Stomach (tissue), 8 donors: ENCODE measurements at regions not wholly inside any gene's neighbourhood (a gene's known extent, or its start where the extent isn't known, plus 50 kb on each side); places are given as distances from the start of the nearest gene placed in this dataset.

ENCODE experiments used
- DNase-seq, 2 donors: peaks; one replicate each; pipeline versions ENCODE4 v3.0.0 to v3.0.0-alpha.2; 2013 to 2019
- H3K27ac ChIP-seq, 5 donors: fragments of 200-600 bp in 4 of 5; sonication (generic) in 4 of 5; one replicate each; pipeline ENCODE4 v1.5.1; 2013 to 2019; ENCODE audit warnings: mild to moderate bottlenecking in 1 of 5, moderate library complexity in 1 of 5
- H3K27me3 ChIP-seq, 3 donors: fragments of 200-600 bp; sonication (generic); one replicate each; pipeline ENCODE4 v1.5.1; 2017 to 2019; ENCODE audit warnings: mixed run types in 1 of 3
- H3K36me3 ChIP-seq, 4 donors: fragments of 200-600 bp; sonication (generic); 1 replicate in 3 of 4; 2 replicates in 1 of 4; pipeline ENCODE4 v1.5.1; 2016 to 2019
- H3K4me1 ChIP-seq, 4 donors: fragments of 200-600 bp; sonication (generic); one replicate each; pipeline ENCODE4 v1.5.1; 2016 to 2019
- H3K4me3 ChIP-seq, 4 donors: fragments of 200-600 bp; sonication (generic) in 3 of 4; one replicate each; pipeline ENCODE4 v1.5.1; 2016 to 2019; ENCODE audit warnings: mild to moderate bottlenecking in 1 of 4
- H3K9me3 ChIP-seq, 4 donors: fragments of 200-600 bp; sonication (generic); one replicate each; pipeline ENCODE4 v1.5.1; 2016 to 2019
- CTCF ChIP-seq, 7 experiments: fragments of 450-650 bp in 4 of 7; fragments of 200-600 bp in 3 of 7; sonication (generic) in 3 of 7; IDR thresholded peaks; one replicate each; pipeline ENCODE4 v1.5.1; 2016 to 2019; ENCODE audit warnings: antibody characterized with exemption in 7 of 7, control low read depth in 2 of 7, mild to moderate bottlenecking in 1 of 7
- EP300 ChIP-seq: sonication (generic); formaldehyde crosslinking; IDR thresholded peaks from one replicate; pipeline ENCODE4 v1.6.1; 2017; ENCODE audit warnings: antibody characterized with exemption
- POLR2A ChIP-seq, 4 donors: fragments of 450-650 bp; IDR thresholded peaks; one replicate each; pipeline ENCODE4 v1.6.1; 2016; ENCODE audit warnings: antibody characterized with exemption in 4 of 4, control low read depth in 2 of 4, mild to moderate bottlenecking in 1 of 4, moderate library complexity in 1 of 4
- POLR2AphosphoS5 ChIP-seq, 3 donors: sonication (generic); formaldehyde crosslinking; IDR thresholded peaks; one replicate each; pipeline ENCODE4 v1.6.1; 2016; ENCODE audit warnings: antibody characterized with exemption in 3 of 3
- WGBS, 5 donors: extraction: QIAGEN DNeasy Blood & Tissue Kit in 3 of 5; methylation state at CpG; one replicate each; pipeline versions ENCODE4 v1.1.5 to v1.1.7; 2013 to 2018; 5-methylcytosine and 5-hydroxymethylcytosine counted together
- intact Hi-C: fragments of 100-400 bp; cut with DNase I; formaldehyde crosslinking; loops from one replicate; pipeline ENCODE4 v1.15.1; 2023; ENCODE audit warnings: low total_unique reads
- donor health status: healthy with polysubstance abuse.
- donor health status: Bipolar disorder and iron deficiency.
- donor health status: healthy.

- intact Hi-C loops, result no loop called here
- DNase-seq, result no peak
- no peaks in the 10 kb centered on the region for H3K9me3 ChIP-seq
- H3K27me3 ChIP-seq, result no peaks in the 10 kb centered on the region
- H3K4me3 ChIP-seq, result no peak overlapping the region
- 23 to 49% (median 43%) methylated on average over 2 of the region's 2 CpGs for WGBS, 5 donors
- peaks cover 9 to 13% (median 10%) of the 10 kb centered on the region in 4 donors for H3K4me1 ChIP-seq
- TF ChIP-seq EP300, result no peak
- no peak for TF ChIP-seq POLR2A (IDR thresholded peaks at IDR 0.05)
- TF ChIP-seq CTCF (IDR thresholded peaks at IDR 0.05), result no peak
- TF ChIP-seq POLR2AphosphoS5 (IDR thresholded peaks at IDR 0.05), result no peak
- no peaks in the 10 kb centered on the region for H3K36me3 ChIP-seq
- no peak overlapping the region for H3K27ac ChIP-seq
These were observed 68.9 kb upstream of the PPARGC1A start for GRCh38 chr4:23958749-23959148.

GRCh38 chr4:23957465-23957864 is 67.6 kb upstream of the PPARGC1A start:
- DNase-seq, result no peak
- WGBS, 5 donors, result 81 to 89% (median 85%) methylated on average over 1 of the region's 1 CpG

DNA sequence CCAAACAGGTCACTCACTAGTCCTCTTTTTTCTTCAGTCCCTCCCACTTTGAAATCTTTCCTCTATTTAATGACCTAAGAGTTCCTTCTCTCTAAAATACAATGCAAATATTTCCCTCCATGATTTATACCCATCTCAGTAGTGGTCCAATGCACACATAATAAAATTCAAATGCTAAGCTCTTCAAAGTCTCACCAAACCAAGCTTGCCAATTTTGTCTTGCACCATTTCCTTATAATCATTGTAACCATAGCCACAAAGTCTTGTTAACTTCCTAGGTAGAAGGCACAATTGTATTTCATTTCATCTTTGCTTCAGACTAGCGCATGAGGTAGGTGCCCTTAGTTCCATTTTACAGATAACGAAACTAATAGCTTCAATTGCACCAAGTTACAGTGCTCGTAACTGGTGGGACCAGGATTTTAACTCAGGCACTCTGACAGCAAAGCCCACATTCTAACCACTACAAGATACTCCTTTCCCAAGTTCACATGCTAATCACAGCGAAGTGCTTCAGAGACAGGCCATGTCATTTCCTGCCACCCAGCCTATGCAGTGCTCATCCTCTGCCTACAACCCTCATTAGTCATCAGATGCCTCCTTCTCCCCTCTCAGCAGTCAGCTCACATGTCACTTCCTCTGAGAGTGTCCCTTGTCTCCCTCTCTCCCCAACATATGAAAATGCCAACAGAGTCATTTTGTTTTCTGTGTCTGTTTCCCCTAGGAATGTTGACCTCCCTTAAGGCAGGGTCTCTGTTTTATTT is 66.9 kb upstream of the PPARGC1A start:
- no peak for TF ChIP-seq CTCF (IDR thresholded peaks at IDR 0.05)
- TF ChIP-seq POLR2AphosphoS5 (IDR thresholded peaks at IDR 0.05), result no peak
- no peak for TF ChIP-seq EP300
- TF ChIP-seq POLR2A (IDR thresholded peaks at IDR 0.05), result no peak

More at GRCh38 chr4:23957465-23957864, 67.6 kb upstream of the PPARGC1A start:
- intact Hi-C loops, result no loop called here
- Histone ChIP-seq H3K27me3 (no peaks in the 10 kb centered on the region), H3K36me3 (no peaks in the 10 kb centered on the region), H3K4me3 (no peak overlapping the region), H3K9me3 (no peaks in the 10 kb centered on the region), H3K27ac (no peak overlapping the region), H3K4me1 (peaks cover 9 to 13% (median 10%) of the 10 kb centered on the region in 4 donors)
- TF ChIP-seq EP300 (no peak), POLR2A (IDR thresholded peaks at IDR 0.05) (no peak), POLR2AphosphoS5 (IDR thresholded peaks at IDR 0.05) (no peak), CTCF (IDR thresholded peaks at IDR 0.05) (no peak)

GRCh38 chr4:23952258-23952657 is 62.4 kb upstream of the PPARGC1A start:
- no peak overlapping the region for H3K4me3 ChIP-seq
- no peaks in the 10 kb centered on the region for H3K4me1 ChIP-seq
- no peaks in the 10 kb centered on the region for H3K9me3 ChIP-seq
- intact Hi-C loops, result no loop called here
- no peaks in the 10 kb centered on the region for H3K27me3 ChIP-seq
- WGBS, 5 donors, result 81 to 87% (median 82%) methylated on average over 2 of the region's 2 CpGs
- H3K36me3 ChIP-seq, result no peaks in the 10 kb centered on the region
- no peak for TF ChIP-seq CTCF (IDR thresholded peaks at IDR 0.05)
- DNase-seq, result no peak
- H3K27ac ChIP-seq, result no peak overlapping the region

More for the DNA sequence above, 66.9 kb upstream of the PPARGC1A start:
- Histone ChIP-seq H3K4me1 (peaks cover 9 to 13% (median 10%) of the 10 kb centered on the region in 4 donors), H3K27me3 (no peaks in the 10 kb centered on the region), H3K36me3 (no peaks in the 10 kb centered on the region), H3K27ac (no peak overlapping the region), H3K9me3 (no peaks in the 10 kb centered on the region), H3K4me3 (no peak overlapping the region)
- intact Hi-C loops, result no loop called here
- 88 to 95% (median 91%) methylated on average over 4 of the region's 4 CpGs for WGBS, 5 donors
- no peak for DNase-seq
